ENCODE measurements at regions not wholly inside any gene's neighbourhood (a gene's known extent, or its start where the extent isn't known, plus 50 kb on each side); places are given as distances from the start of the nearest gene placed in this dataset.

DNA sequence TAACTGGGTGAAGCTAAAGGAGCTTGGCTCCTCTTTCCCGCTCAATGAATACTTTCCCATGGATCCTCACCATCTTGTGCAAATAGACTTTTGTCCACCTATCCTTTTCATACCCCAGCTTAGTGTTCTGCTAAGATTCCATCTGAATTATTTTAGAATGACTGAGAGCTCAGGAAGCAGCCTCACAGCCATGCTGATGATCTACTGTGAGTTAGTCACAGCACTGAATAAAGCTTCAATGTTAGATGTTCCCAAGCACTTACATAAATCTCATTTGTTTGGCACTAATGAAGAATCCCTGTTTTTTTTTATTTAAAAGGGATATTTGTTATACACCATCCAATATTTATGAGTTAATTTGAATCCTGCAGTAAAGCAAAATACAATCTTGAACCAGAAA, 317.6 kb upstream of the TRPC7 start:
- TF ChIP-seq, protein P1, sequence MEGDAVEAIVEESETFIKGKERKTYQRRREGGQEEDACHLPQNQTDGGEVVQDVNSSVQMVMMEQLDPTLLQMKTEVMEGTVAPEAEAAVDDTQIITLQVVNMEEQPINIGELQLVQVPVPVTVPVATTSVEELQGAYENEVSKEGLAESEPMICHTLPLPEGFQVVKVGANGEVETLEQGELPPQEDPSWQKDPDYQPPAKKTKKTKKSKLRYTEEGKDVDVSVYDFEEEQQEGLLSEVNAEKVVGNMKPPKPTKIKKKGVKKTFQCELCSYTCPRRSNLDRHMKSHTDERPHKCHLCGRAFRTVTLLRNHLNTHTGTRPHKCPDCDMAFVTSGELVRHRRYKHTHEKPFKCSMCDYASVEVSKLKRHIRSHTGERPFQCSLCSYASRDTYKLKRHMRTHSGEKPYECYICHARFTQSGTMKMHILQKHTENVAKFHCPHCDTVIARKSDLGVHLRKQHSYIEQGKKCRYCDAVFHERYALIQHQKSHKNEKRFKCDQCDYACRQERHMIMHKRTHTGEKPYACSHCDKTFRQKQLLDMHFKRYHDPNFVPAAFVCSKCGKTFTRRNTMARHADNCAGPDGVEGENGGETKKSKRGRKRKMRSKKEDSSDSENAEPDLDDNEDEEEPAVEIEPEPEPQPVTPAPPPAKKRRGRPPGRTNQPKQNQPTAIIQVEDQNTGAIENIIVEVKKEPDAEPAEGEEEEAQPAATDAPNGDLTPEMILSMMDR (IDR thresholded peaks at IDR 0.05) = no peak
- DNase-seq (no peak), ATAC-seq (no peak)
- Histone ChIP-seq H3K27ac (no peak overlapping the region), H3K36me3 (no peaks in the 10 kb centered on the region), H3K4me1 (no peaks in the 10 kb centered on the region), H3K9me3 (peaks cover 3% of the 10 kb centered on the region), H3K27me3 (ENCODE audit: low read depth) (no peaks in the 10 kb centered on the region), H3K4me3 (no peak overlapping the region)
- intact Hi-C loops (cut with DNase I) = no loop called here

DNA sequence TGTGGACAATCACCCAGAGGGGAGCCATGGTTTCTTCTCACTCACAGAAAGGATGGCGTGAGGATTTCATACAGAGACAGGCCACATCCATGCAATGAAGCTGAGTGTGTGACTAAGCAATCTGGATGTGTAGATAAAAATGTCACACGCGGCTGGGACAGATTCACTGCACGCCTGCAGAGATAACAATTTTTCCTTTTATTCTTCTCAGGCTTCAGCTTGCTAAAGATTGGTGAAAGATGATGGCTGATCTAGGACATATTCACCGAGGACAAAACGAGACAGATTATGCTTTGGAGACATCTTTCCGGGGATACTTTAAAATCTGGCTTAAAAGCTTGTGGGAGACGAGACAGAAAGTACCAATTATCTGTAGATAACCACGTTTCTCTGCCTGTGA, 313.9 kb upstream of the TRPC7 start:
- Histone ChIP-seq H3K9me3 (no peaks in the 10 kb centered on the region), H3K4me1 (no peaks in the 10 kb centered on the region), H3K27me3 (ENCODE audit: low read depth) (no peaks in the 10 kb centered on the region), H3K27ac (no peak overlapping the region), H3K36me3 (no peaks in the 10 kb centered on the region), H3K4me3 (no peak overlapping the region)
- intact Hi-C loops (cut with DNase I) = no loop called here
- TF ChIP-seq, protein P1 (IDR thresholded peaks at IDR 0.05) = no peak
- no peak for ATAC-seq
- DNase-seq = no peak

DNA sequence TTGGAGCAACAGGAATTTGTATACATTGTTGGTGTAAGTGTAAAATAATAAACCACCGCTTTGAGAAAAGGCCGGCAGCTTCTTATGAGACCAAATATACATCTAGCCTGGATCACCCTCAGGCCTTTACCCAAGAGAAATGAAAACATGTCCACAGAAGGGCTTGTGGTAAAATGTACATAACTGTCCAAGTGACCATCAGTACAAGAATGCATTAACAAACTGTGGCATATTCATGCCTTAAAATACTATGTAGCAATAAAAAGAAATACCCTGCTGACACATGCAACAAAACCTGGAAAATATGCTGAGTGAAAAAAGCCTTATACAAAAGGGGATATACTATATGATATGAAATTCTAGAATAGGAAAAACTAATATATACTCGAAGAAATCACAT, 311.9 kb upstream of the TRPC7 start:
- Histone ChIP-seq H3K27me3 (ENCODE audit: low read depth) (no peaks in the 10 kb centered on the region), H3K4me3 (no peak overlapping the region), H3K27ac (no peak overlapping the region), H3K9me3 (no peaks in the 10 kb centered on the region), H3K36me3 (no peaks in the 10 kb centered on the region), H3K4me1 (no peaks in the 10 kb centered on the region)
- DNase-seq (no peak), ATAC-seq (no peak)
- TF ChIP-seq, protein P1 (IDR thresholded peaks at IDR 0.05) = no peak
- intact Hi-C loops (cut with DNase I) = no loop called here

DNA sequence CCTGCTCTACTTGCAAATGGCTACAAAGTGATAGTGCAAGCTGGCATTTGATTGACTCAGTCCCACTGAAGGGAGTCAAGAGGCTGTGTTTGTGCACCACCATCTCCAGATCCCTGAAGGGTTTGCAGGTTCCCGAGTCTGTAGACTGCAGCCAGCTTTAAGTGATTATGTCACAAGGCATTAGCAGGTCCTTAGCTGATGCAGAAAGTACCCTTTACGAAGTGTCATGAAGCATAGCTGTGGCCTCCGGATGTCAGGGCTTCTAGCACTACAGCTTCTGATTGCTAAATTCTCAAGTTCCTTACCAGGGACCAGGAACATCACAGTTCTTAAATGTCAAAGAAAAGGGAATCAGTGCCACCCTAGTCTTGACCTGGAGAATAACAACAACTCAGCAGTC, 311.3 kb upstream of the TRPC7 start:
- Histone ChIP-seq H3K27me3 (ENCODE audit: low read depth) (no peaks in the 10 kb centered on the region), H3K36me3 (no peaks in the 10 kb centered on the region), H3K4me3 (no peak overlapping the region), H3K4me1 (no peaks in the 10 kb centered on the region), H3K9me3 (no peaks in the 10 kb centered on the region), H3K27ac (no peak overlapping the region)
- DNase-seq = no peak
- TF ChIP-seq, protein P1 (IDR thresholded peaks at IDR 0.05) = no peak
- no peak for ATAC-seq
- intact Hi-C loops (cut with DNase I) = no loop called here

DNA sequence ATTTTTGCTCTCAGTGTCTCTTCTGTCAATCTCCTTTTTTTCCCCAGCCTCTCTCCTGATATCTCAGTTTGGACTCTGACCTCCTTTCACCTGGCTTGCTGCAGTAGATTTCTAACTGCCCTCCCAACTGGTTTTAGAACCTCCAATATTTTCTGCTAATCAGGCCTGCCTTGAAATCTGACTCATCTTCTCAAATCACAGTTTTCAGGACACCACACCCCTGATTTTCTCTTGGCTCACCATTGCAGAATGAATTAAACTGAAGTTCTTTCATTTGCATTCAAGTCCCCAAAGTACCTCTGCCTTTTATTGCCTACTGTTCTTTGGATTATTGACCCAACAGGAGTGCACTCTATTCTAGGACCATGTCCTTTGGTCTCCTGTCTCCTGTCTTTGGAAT, 310.4 kb upstream of the TRPC7 start:
- Histone ChIP-seq H3K36me3 (no peaks in the 10 kb centered on the region), H3K9me3 (no peaks in the 10 kb centered on the region), H3K4me3 (no peak overlapping the region), H3K4me1 (no peaks in the 10 kb centered on the region), H3K27ac (no peak overlapping the region), H3K27me3 (ENCODE audit: low read depth) (no peaks in the 10 kb centered on the region)
- no peak for DNase-seq
- TF ChIP-seq, protein P1 (IDR thresholded peaks at IDR 0.05) = no peak
- intact Hi-C loops (cut with DNase I) = no loop called here
- ATAC-seq = no peak

DNA sequence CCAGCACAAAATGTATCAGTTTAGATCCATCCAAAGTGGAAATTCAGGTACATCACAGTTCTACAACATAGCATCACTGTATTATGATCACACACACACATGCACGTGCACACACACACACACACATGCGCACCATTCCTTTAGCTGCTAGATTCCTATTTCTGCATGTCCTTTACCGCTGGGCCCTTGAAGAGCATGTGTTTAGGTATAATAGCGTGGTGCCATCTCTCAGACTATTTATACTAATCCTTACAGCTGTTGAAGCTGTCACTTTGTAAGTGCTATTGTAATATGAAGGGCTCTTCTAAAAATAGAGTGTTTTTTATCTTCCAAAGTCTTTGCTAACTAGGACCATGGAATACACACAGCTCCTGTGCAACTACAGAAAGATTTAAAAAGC, 308.8 kb upstream of the TRPC7 start:
- no peak overlapping the region for H3K4me3 ChIP-seq
- no peaks in the 10 kb centered on the region for H3K4me1 ChIP-seq
- H3K36me3 ChIP-seq = no peaks in the 10 kb centered on the region
- TF ChIP-seq, protein P1 (IDR thresholded peaks at IDR 0.05) = no peak
- no peaks in the 10 kb centered on the region for H3K27me3 ChIP-seq (ENCODE audit: low read depth)
- H3K27ac ChIP-seq = no peak overlapping the region
- intact Hi-C loops (cut with DNase I) = no loop called here
- no peaks in the 10 kb centered on the region for H3K9me3 ChIP-seq
- ATAC-seq (no peak), DNase-seq (no peak)
